ENCODE measurements at regions not wholly inside any gene's neighbourhood (a gene's known extent, or its start where the extent isn't known, plus 50 kb on each side); places are given as distances from the start of the nearest gene placed in this dataset.

GRCh38 chr6:81480139-81480538, 272.3 kb downstream of the TENT5A start:
- intact Hi-C loops (cut with DNase I; ENCODE audit: low total_unique reads) = no loop called here
- DNase-seq (ENCODE audit: low spot score in 2 of 2) = peak in 1 of 2 donors; percentile 16
- H3K4me3 ChIP-seq (ENCODE audit: low read depth, poor library complexity, severe bottlenecking) = no peak overlapping the region
- no peak for TF ChIP-seq CTCF (IDR thresholded peaks at IDR 0.05)
- no peak for TF ChIP-seq POLR2A (IDR thresholded peaks at IDR 0.05)

- intact Hi-C loops (cut with DNase I; ENCODE audit: low total_unique reads) = no loop called here
- no peak for TF ChIP-seq CTCF (IDR thresholded peaks at IDR 0.05)
- no peak for TF ChIP-seq POLR2A (IDR thresholded peaks at IDR 0.05)
- no peak overlapping the region for H3K4me3 ChIP-seq (ENCODE audit: low read depth, poor library complexity, severe bottlenecking)
- no peak for DNase-seq (ENCODE audit: low spot score in 2 of 2)
Observed at GRCh38 chr6:81476881-81477280, 275.6 kb downstream of the TENT5A start.

- H3K4me3 ChIP-seq (ENCODE audit: low read depth, poor library complexity, severe bottlenecking) = no peak overlapping the region
- 80 to 91% methylated on average over 2 of the region's 2 CpGs for WGBS, 2 donors
- intact Hi-C loops (cut with DNase I; ENCODE audit: low total_unique reads) = no loop called here
- TF ChIP-seq CTCF (IDR thresholded peaks at IDR 0.05) = no peak
- no peak for TF ChIP-seq POLR2A (IDR thresholded peaks at IDR 0.05)
- no peak for DNase-seq (ENCODE audit: low spot score in 2 of 2)
Observed at GRCh38 chr6:81475646-81476045, 276.8 kb downstream of the TENT5A start.

- no peak for DNase-seq (ENCODE audit: low spot score in 2 of 2)
- TF ChIP-seq CTCF (IDR thresholded peaks at IDR 0.05) = no peak
- TF ChIP-seq POLR2A (IDR thresholded peaks at IDR 0.05) = no peak
- no peak overlapping the region for H3K4me3 ChIP-seq (ENCODE audit: low read depth, poor library complexity, severe bottlenecking)
- intact Hi-C loops (cut with DNase I; ENCODE audit: low total_unique reads) = no loop called here
Observed at GRCh38 chr6:81465859-81466258, 286.6 kb downstream of the TENT5A start.

GRCh38 chr6:81456416-81456815, 296.1 kb downstream of the TENT5A start:
- no peak overlapping the region for H3K4me3 ChIP-seq (ENCODE audit: low read depth, poor library complexity, severe bottlenecking)
- 71 to 80% methylated on average over 2 of the region's 2 CpGs for WGBS, 2 donors
- intact Hi-C loops (cut with DNase I; ENCODE audit: low total_unique reads) = no loop called here
- TF ChIP-seq CTCF (IDR thresholded peaks at IDR 0.05) = no peak
- TF ChIP-seq POLR2A (IDR thresholded peaks at IDR 0.05) = no peak
- DNase-seq (ENCODE audit: low spot score in 2 of 2) = no peak

- no peak for TF ChIP-seq POLR2A (IDR thresholded peaks at IDR 0.05)
- no peak for TF ChIP-seq CTCF (IDR thresholded peaks at IDR 0.05)
- WGBS, 2 donors = 17 to 32% methylated on average over 1 of the region's 1 CpG
- no peak for DNase-seq (ENCODE audit: low spot score in 2 of 2)
- H3K4me3 ChIP-seq (ENCODE audit: low read depth, poor library complexity, severe bottlenecking) = no peak overlapping the region
- intact Hi-C loops (cut with DNase I; ENCODE audit: low total_unique reads) = no loop called here
Observed at GRCh38 chr6:81455641-81456040, 296.8 kb downstream of the TENT5A start.

Data from lower leg skin (tissue), 4 donors.